Neutrophil (primary cell): ENCODE measurements at regions not wholly inside any gene's neighbourhood (a gene's known extent, or its start where the extent isn't known, plus 50 kb on each side); places are given as distances from the start of the nearest gene placed in this dataset.

Source experiments
- H3K27ac ChIP-seq: fragments of 200-600 bp; sonication (generic); 2 replicates; pipeline ENCODE4 v1.5.1; 2016; ENCODE audit warnings: mild to moderate bottlenecking, moderate library complexity
- H3K27me3 ChIP-seq: fragments of 200-600 bp; sonication (generic); 2 replicates; pipeline ENCODE4 v1.6.0; 2016; ENCODE audit warnings: mild to moderate bottlenecking
- H3K36me3 ChIP-seq: fragments of 200-600 bp; sonication (generic); 2 replicates; pipeline ENCODE4 v1.5.1; 2017
- H3K4me1 ChIP-seq, 2 experiments: fragments of 200-600 bp in 1 of 2; sonication (generic) in 1 of 2; 1 replicate in 1 of 2; 2 replicates in 1 of 2; pipeline versions ENCODE4 v1.5.1 to v1.6.1; 2013 to 2016; ENCODE audit warnings: low read depth in 1 of 2, low read length in 1 of 2, mild to moderate bottlenecking in 1 of 2, moderate library complexity in 1 of 2; ENCODE audit not compliant: control insufficient read depth in 1 of 2, insufficient read depth in 1 of 2
- H3K4me3 ChIP-seq, 2 experiments: fragments of 200-600 bp in 1 of 2; sonication (generic) in 1 of 2; 1 replicate in 1 of 2; 2 replicates in 1 of 2; pipeline ENCODE4 v1.5.1; 2013 to 2016; ENCODE audit warnings: low read depth in 1 of 2, low read length in 1 of 2, mild to moderate bottlenecking in 1 of 2, moderate library complexity in 1 of 2
- H3K9me3 ChIP-seq: fragments of 200-600 bp; sonication (generic); 2 replicates; pipeline ENCODE4 v1.5.1; 2016
- TF ChIP-seq, protein P1 (sequence below): fragments of 200-600 bp; sonication (generic); IDR thresholded peaks from 2 replicates; pipeline ENCODE4 v1.5.1; 2016; ENCODE audit warnings: antibody characterized with exemption

- Histone ChIP-seq H3K27me3 (no peaks in the 10 kb centered on the region), H3K4me1 (no peaks in the 10 kb centered on the region), H3K4me3 (no peak overlapping the region), H3K27ac (no peak overlapping the region), H3K9me3 (no peaks in the 10 kb centered on the region), H3K36me3 (no peaks in the 10 kb centered on the region)
- TF ChIP-seq, protein P1, sequence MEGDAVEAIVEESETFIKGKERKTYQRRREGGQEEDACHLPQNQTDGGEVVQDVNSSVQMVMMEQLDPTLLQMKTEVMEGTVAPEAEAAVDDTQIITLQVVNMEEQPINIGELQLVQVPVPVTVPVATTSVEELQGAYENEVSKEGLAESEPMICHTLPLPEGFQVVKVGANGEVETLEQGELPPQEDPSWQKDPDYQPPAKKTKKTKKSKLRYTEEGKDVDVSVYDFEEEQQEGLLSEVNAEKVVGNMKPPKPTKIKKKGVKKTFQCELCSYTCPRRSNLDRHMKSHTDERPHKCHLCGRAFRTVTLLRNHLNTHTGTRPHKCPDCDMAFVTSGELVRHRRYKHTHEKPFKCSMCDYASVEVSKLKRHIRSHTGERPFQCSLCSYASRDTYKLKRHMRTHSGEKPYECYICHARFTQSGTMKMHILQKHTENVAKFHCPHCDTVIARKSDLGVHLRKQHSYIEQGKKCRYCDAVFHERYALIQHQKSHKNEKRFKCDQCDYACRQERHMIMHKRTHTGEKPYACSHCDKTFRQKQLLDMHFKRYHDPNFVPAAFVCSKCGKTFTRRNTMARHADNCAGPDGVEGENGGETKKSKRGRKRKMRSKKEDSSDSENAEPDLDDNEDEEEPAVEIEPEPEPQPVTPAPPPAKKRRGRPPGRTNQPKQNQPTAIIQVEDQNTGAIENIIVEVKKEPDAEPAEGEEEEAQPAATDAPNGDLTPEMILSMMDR, result no peak
Measured at GRCh38 chr6:1535295-1535694, 74.4 kb upstream of the FOXC1 start.

- TF ChIP-seq, protein P1, result no peak
- no peak overlapping the region for H3K27ac ChIP-seq
- H3K36me3 ChIP-seq, result no peaks in the 10 kb centered on the region
Measured at GRCh38 chr6:1536526-1537429, 72.9 kb upstream of the FOXC1 start.

GRCh38 chr6:1538369-1538768 is 71.3 kb upstream of the FOXC1 start:
- Histone ChIP-seq H3K36me3 (no peaks in the 10 kb centered on the region), H3K9me3 (no peaks in the 10 kb centered on the region), H3K27me3 (no peaks in the 10 kb centered on the region), H3K27ac (no peak overlapping the region), H3K4me3 (no peak overlapping the region), H3K4me1 (no peaks in the 10 kb centered on the region)
- TF ChIP-seq, protein P1, result no peak

More at GRCh38 chr6:1536526-1537429, 72.9 kb upstream of the FOXC1 start:
- Histone ChIP-seq H3K4me1 (no peaks in the 10 kb centered on the region), H3K4me3 (no peak overlapping the region), H3K27me3 (no peaks in the 10 kb centered on the region), H3K9me3 (no peaks in the 10 kb centered on the region)

DNA sequence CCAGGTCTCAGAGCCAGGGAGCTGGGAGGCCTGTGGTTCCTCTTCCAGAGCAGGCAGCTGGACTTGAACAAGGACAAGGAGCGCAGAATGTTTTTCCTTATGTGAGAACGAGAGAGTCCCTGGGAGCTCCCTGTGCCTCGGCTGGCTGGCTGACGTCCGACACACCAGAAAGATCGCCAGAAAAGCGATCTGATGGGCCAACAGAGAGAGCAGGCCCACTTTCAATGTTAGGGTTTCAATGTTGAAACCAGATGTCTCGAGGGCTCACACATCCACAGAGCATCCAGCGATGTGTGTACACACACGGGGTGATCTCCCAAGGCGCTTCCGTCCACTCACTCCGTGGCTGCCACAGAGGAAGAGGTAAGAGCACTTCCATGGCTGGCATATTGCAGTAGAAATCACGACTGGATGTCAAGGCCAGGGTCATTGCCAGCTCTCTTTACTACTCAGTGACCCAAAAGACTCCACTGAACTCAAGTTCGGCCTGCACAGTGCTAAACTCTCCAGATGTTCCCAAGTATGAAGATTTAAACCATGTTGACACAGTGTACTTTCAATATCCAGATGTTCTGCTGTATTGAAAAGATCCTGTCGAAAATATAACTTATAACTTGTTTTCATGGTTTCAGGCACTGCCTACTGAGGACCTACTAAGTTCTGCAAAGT is 70.8 kb upstream of the FOXC1 start:
- TF ChIP-seq, protein P1, result no peak
- Histone ChIP-seq H3K4me1 (no peaks in the 10 kb centered on the region), H3K27me3 (no peaks in the 10 kb centered on the region), H3K27ac (no peak overlapping the region), H3K36me3 (no peaks in the 10 kb centered on the region), H3K9me3 (no peaks in the 10 kb centered on the region), H3K4me3 (no peak overlapping the region)

- Histone ChIP-seq H3K36me3 (no peaks in the 10 kb centered on the region), H3K4me3 (no peak overlapping the region), H3K27me3 (no peaks in the 10 kb centered on the region), H3K4me1 (no peaks in the 10 kb centered on the region), H3K27ac (no peak overlapping the region), H3K9me3 (no peaks in the 10 kb centered on the region)
- TF ChIP-seq, protein P1, result no peak
Measured at GRCh38 chr6:1540864-1541521, 68.7 kb upstream of the FOXC1 start.
